ENCODE measurements at regions not wholly inside any gene's neighbourhood (a gene's known extent, or its start where the extent isn't known, plus 50 kb on each side); places are given as distances from the start of the nearest gene placed in this dataset.

GRCh38 chr1:24252185-24252780 is 65.2 kb upstream of the IFNLR1 start:
- Histone ChIP-seq H3K9ac (ENCODE audit: low read length) (no peak overlapping the region), H2BK15ac (ENCODE audit: low read depth, poor library complexity, severe bottlenecking) (no peak overlapping the region), H3K4me3 (ENCODE audit: insufficient read depth in 1 of 2, low read depth in 1 of 2, low read length in 2 of 2) (no peak overlapping the region), H4K91ac (ENCODE audit: low read length) (no peak overlapping the region), H3K23ac (ENCODE audit: low read length in 2 of 2) (no peak overlapping the region), H3K18ac (ENCODE audit: low read depth in 1 of 2, low read length in 2 of 2) (no peak overlapping the region), H2BK12ac (ENCODE audit: low read length in 2 of 2) (no peak overlapping the region), H3K36me3 (ENCODE audit: control insufficient read depth in 1 of 2, insufficient read depth in 2 of 2, low read depth in 1 of 2, low read length in 2 of 2) (no peaks in the 10 kb centered on the region), H3K4me2 (ENCODE audit: low read length, poor library complexity, severe bottlenecking) (no peak overlapping the region), H3K14ac (ENCODE audit: low read length in 2 of 2) (no peak overlapping the region), H3K9me3 (ENCODE audit: control insufficient read depth, low read length) (peaks cover 16% of the 10 kb centered on the region), H3K4me1 (ENCODE audit: control insufficient read depth, insufficient read depth, low read depth, low read length) (no peaks in the 10 kb centered on the region), H3K4ac (ENCODE audit: low read depth in 1 of 2, low read length in 2 of 2) (no peak overlapping the region), H2AFZ (ENCODE audit: low read depth, low read length) (peak overlapping the region; percentile 20), H4K8ac (ENCODE audit: low read length) (no peak overlapping the region), H2AK5ac (ENCODE audit: low read length, severe bottlenecking) (no peak overlapping the region), H3K79me1 (replicated peaks; ENCODE audit: low read length, poor library complexity, severe bottlenecking) (no peaks in the 10 kb centered on the region), H3K27ac (ENCODE audit: low read length, poor library complexity, severe bottlenecking) (no peak overlapping the region), H2BK120ac (ENCODE audit: low read depth, low read length) (no peak overlapping the region), H3K27me3 (ENCODE audit: control insufficient read depth in 1 of 2, insufficient read depth in 1 of 2, low read length in 2 of 2) (peaks cover 0 to 43% of the 10 kb centered on the region in 2 experiments), H2BK5ac (ENCODE audit: low read depth, low read length, poor library complexity, severe bottlenecking) (no peak overlapping the region)
- no peak for DNase-seq
- 83% methylated on average over 2 of the region's 2 CpGs for WGBS

- Histone ChIP-seq H3K23ac (ENCODE audit: low read length in 2 of 2) (no peak overlapping the region), H4K8ac (ENCODE audit: low read length) (no peak overlapping the region), H3K4me1 (ENCODE audit: control insufficient read depth, insufficient read depth, low read depth, low read length) (no peaks in the 10 kb centered on the region), H3K27me3 (ENCODE audit: control insufficient read depth in 1 of 2, insufficient read depth in 1 of 2, low read length in 2 of 2) (peaks cover 0 to 35% of the 10 kb centered on the region in 2 experiments), H3K36me3 (ENCODE audit: control insufficient read depth in 1 of 2, insufficient read depth in 2 of 2, low read depth in 1 of 2, low read length in 2 of 2) (no peaks in the 10 kb centered on the region), H3K4me2 (ENCODE audit: low read length, poor library complexity, severe bottlenecking) (no peak overlapping the region), H3K18ac (ENCODE audit: low read depth in 1 of 2, low read length in 2 of 2) (no peak overlapping the region), H3K4me3 (ENCODE audit: insufficient read depth in 1 of 2, low read depth in 1 of 2, low read length in 2 of 2) (no peak overlapping the region), H2AFZ (ENCODE audit: low read depth, low read length) (no peak overlapping the region), H2AK5ac (ENCODE audit: low read length, severe bottlenecking) (no peak overlapping the region), H2BK120ac (ENCODE audit: low read depth, low read length) (no peak overlapping the region), H3K9ac (ENCODE audit: low read length) (no peak overlapping the region), H3K4ac (ENCODE audit: low read depth in 1 of 2, low read length in 2 of 2) (no peak overlapping the region), H3K27ac (ENCODE audit: low read length, poor library complexity, severe bottlenecking) (no peak overlapping the region), H4K91ac (ENCODE audit: low read length) (no peak overlapping the region), H2BK12ac (ENCODE audit: low read length in 2 of 2) (no peak overlapping the region), H3K79me1 (replicated peaks; ENCODE audit: low read length, poor library complexity, severe bottlenecking) (no peaks in the 10 kb centered on the region), H2BK5ac (ENCODE audit: low read depth, low read length, poor library complexity, severe bottlenecking) (no peak overlapping the region), H3K14ac (ENCODE audit: low read length in 2 of 2) (no peak overlapping the region), H2BK15ac (ENCODE audit: low read depth, poor library complexity, severe bottlenecking) (no peak overlapping the region), H3K9me3 (ENCODE audit: control insufficient read depth, low read length) (peaks cover 8% of the 10 kb centered on the region)
- DNase-seq, result no peak
- 100% methylated on average over 1 of the region's 2 CpGs for WGBS
These were observed 64.4 kb upstream of the IFNLR1 start for GRCh38 chr1:24251501-24251900.

DNA sequence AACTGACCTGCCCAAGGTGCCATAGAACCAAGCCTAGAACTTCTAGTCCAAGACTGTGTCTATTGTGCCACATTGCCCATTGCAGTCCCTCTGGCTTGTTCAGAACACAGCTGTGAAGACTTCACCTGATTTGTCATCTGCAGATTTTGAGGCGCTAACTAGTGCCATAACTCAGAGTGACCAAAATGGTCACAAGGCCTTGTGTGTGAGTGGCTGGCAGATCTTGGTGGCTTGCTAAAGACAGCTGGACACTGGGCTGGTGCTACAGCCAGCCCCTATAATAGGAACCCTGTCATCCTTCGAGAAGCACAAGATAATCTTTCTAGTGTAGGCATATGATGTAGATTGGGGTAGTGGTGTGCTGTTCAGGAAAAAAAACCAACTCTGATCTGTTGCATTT is 63.7 kb upstream of the IFNLR1 start:
- Histone ChIP-seq H2BK15ac (ENCODE audit: low read depth, poor library complexity, severe bottlenecking) (no peak overlapping the region), H3K4ac (ENCODE audit: low read depth in 1 of 2, low read length in 2 of 2) (no peak overlapping the region), H4K8ac (ENCODE audit: low read length) (no peak overlapping the region), H4K91ac (ENCODE audit: low read length) (no peak overlapping the region), H3K36me3 (ENCODE audit: control insufficient read depth in 1 of 2, insufficient read depth in 2 of 2, low read depth in 1 of 2, low read length in 2 of 2) (no peaks in the 10 kb centered on the region), H3K9me3 (ENCODE audit: control insufficient read depth, low read length) (peaks cover 4% of the 10 kb centered on the region), H2BK12ac (ENCODE audit: low read length in 2 of 2) (no peak overlapping the region), H3K4me2 (ENCODE audit: low read length, poor library complexity, severe bottlenecking) (no peak overlapping the region), H3K4me3 (ENCODE audit: insufficient read depth in 1 of 2, low read depth in 1 of 2, low read length in 2 of 2) (no peak overlapping the region), H3K27ac (ENCODE audit: low read length, poor library complexity, severe bottlenecking) (no peak overlapping the region), H3K4me1 (ENCODE audit: control insufficient read depth, insufficient read depth, low read depth, low read length) (no peaks in the 10 kb centered on the region), H3K18ac (ENCODE audit: low read depth in 1 of 2, low read length in 2 of 2) (no peak overlapping the region), H3K23ac (ENCODE audit: low read length in 2 of 2) (no peak overlapping the region), H3K14ac (ENCODE audit: low read length in 2 of 2) (no peak overlapping the region), H2BK5ac (ENCODE audit: low read depth, low read length, poor library complexity, severe bottlenecking) (no peak overlapping the region), H2AFZ (ENCODE audit: low read depth, low read length) (no peak overlapping the region), H2AK5ac (ENCODE audit: low read length, severe bottlenecking) (no peak overlapping the region), H3K27me3 (ENCODE audit: control insufficient read depth in 1 of 2, insufficient read depth in 1 of 2, low read length in 2 of 2) (peaks cover 0 to 30% of the 10 kb centered on the region in 2 experiments), H3K79me1 (replicated peaks; ENCODE audit: low read length, poor library complexity, severe bottlenecking) (no peaks in the 10 kb centered on the region), H2BK120ac (ENCODE audit: low read depth, low read length) (no peak overlapping the region), H3K9ac (ENCODE audit: low read length) (no peak overlapping the region)
- DNase-seq, result no peak
- 100% methylated on average over 2 of the region's 2 CpGs for WGBS

DNA sequence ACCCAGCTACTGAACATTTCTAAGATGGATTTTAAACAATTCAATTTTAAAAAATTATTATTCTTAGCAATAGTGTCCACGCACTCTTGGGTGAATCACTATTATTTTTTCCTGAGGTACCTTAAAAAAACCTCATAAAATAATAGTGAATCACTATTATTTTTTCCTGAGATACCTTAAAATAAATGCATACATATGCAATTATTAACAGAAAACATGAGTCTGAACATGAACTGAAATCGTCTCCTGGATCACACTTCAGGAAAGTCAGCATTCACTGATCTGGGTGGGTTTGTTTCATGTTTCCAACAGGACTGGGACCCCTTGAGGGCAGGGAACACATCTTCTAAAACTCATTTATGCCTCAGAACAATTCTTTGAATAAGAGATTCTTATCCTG is 63.1 kb upstream of the IFNLR1 start:
- no peak overlapping the region for H3K4ac ChIP-seq (ENCODE audit: low read depth in 1 of 2, low read length in 2 of 2)
- WGBS, result 88% methylated on average over 1 of the region's 2 CpGs
- no peak overlapping the region for H3K27ac ChIP-seq (ENCODE audit: low read length, poor library complexity, severe bottlenecking)
- peaks cover 4% of the 10 kb centered on the region for H3K9me3 ChIP-seq (ENCODE audit: control insufficient read depth, low read length)
- no peak overlapping the region for H3K18ac ChIP-seq (ENCODE audit: low read depth in 1 of 2, low read length in 2 of 2)
- H4K8ac ChIP-seq (ENCODE audit: low read length), result no peak overlapping the region
- H4K91ac ChIP-seq (ENCODE audit: low read length), result no peak overlapping the region
- no peaks in the 10 kb centered on the region for H3K4me1 ChIP-seq (ENCODE audit: control insufficient read depth, insufficient read depth, low read depth, low read length)
- H2BK5ac ChIP-seq (ENCODE audit: low read depth, low read length, poor library complexity, severe bottlenecking), result no peak overlapping the region
- H2AFZ ChIP-seq (ENCODE audit: low read depth, low read length), result no peak overlapping the region
- no peak overlapping the region for H2AK5ac ChIP-seq (ENCODE audit: low read length, severe bottlenecking)
- H3K4me2 ChIP-seq (ENCODE audit: low read length, poor library complexity, severe bottlenecking), result no peak overlapping the region
- H3K27me3 ChIP-seq (ENCODE audit: control insufficient read depth in 1 of 2, insufficient read depth in 1 of 2, low read length in 2 of 2), result peaks cover 0 to 30% of the 10 kb centered on the region in 2 experiments
- DNase-seq, result no peak
- H3K4me3 ChIP-seq (ENCODE audit: insufficient read depth in 1 of 2, low read depth in 1 of 2, low read length in 2 of 2), result no peak overlapping the region
- no peak overlapping the region for H2BK15ac ChIP-seq (ENCODE audit: low read depth, poor library complexity, severe bottlenecking)
- H2BK120ac ChIP-seq (ENCODE audit: low read depth, low read length), result no peak overlapping the region
- H2BK12ac ChIP-seq (ENCODE audit: low read length in 2 of 2), result no peak overlapping the region
- no peaks in the 10 kb centered on the region for H3K79me1 ChIP-seq (replicated peaks; ENCODE audit: low read length, poor library complexity, severe bottlenecking)
- H3K9ac ChIP-seq (ENCODE audit: low read length), result no peak overlapping the region
- no peaks in the 10 kb centered on the region for H3K36me3 ChIP-seq (ENCODE audit: control insufficient read depth in 1 of 2, insufficient read depth in 2 of 2, low read depth in 1 of 2, low read length in 2 of 2)
- no peak overlapping the region for H3K14ac ChIP-seq (ENCODE audit: low read length in 2 of 2)
- no peak overlapping the region for H3K23ac ChIP-seq (ENCODE audit: low read length in 2 of 2)
